Activated gamma-delta T cell treated with Interleukin-2 at 50 U/mL for 16 hours (primary cell): ENCODE measurements at regions not wholly inside any gene's neighbourhood (a gene's known extent, or its start where the extent isn't known, plus 50 kb on each side); places are given as distances from the start of the nearest gene placed in this dataset.
"Not testable (repeated sequence)": the region's sequence is repeated elsewhere in the genome, so short reads cannot be mapped to it uniquely, and the experiment has no call there.

ENCODE experiments used
- DNase-seq: peaks from one replicate; pipeline ENCODE4 v3.0.0-alpha.2; 2020

- DNase-seq: no peak
Observed at GRCh38 chr6:169986848-169987498, 235.6 kb downstream of the ERMARD start.

GRCh38 chr6:169986171-169986847 lies 234.9 kb downstream of the ERMARD start:
- no peak for DNase-seq

GRCh38 chr6:169985121-169986015 lies 233.9 kb downstream of the ERMARD start:
- DNase-seq: no peak

- DNase-seq: no peak
Observed at GRCh38 chr6:169984181-169985120, 233.0 kb downstream of the ERMARD start.

- DNase-seq: no peak
Observed at GRCh38 chr6:169983651-169984050, 232.2 kb downstream of the ERMARD start.

GRCh38 chr6:169982461-169983386 lies 231.3 kb downstream of the ERMARD start:
- DNase-seq: no peak

GRCh38 chr6:169981969-169982368 lies 230.5 kb downstream of the ERMARD start:
- DNase-seq: no peak

GRCh38 chr6:169981568-169981967 lies 230.1 kb downstream of the ERMARD start:
- no peak for DNase-seq

GRCh38 chr6:169980826-169981450 lies 229.5 kb downstream of the ERMARD start:
- no peak for DNase-seq

- no peak for DNase-seq
Observed at GRCh38 chr6:169979873-169980432, 228.5 kb downstream of the ERMARD start.

- DNase-seq: no peak
Observed at GRCh38 chr6:169978615-169979161, 227.3 kb downstream of the ERMARD start.

GRCh38 chr6:169977434-169978265 lies 226.2 kb downstream of the ERMARD start:
- no peak for DNase-seq

GRCh38 chr6:169976301-169977081 lies 225.1 kb downstream of the ERMARD start:
- no peak for DNase-seq

- DNase-seq: no peak
Observed at GRCh38 chr6:169975701-169976100, 224.3 kb downstream of the ERMARD start.

GRCh38 chr6:169975286-169975685 lies 223.9 kb downstream of the ERMARD start:
- no peak for DNase-seq

- DNase-seq: no peak
Observed at GRCh38 chr6:169974663-169975062, 223.2 kb downstream of the ERMARD start.

- DNase-seq: not testable (repeated sequence)
Observed at GRCh38 chr6:169973588-169974467, 222.4 kb downstream of the ERMARD start.
